ENCODE measurements at regions not wholly inside any gene's neighbourhood (a gene's known extent, or its start where the extent isn't known, plus 50 kb on each side); places are given as distances from the start of the nearest gene placed in this dataset.

GRCh38 chr15:37794947-37795346, 139.5 kb upstream of the TMCO5A start:
- DNase-seq, result no peak

GRCh38 chr15:37801529-37801928, 132.9 kb upstream of the TMCO5A start:
- DNase-seq, result no peak

DNA sequence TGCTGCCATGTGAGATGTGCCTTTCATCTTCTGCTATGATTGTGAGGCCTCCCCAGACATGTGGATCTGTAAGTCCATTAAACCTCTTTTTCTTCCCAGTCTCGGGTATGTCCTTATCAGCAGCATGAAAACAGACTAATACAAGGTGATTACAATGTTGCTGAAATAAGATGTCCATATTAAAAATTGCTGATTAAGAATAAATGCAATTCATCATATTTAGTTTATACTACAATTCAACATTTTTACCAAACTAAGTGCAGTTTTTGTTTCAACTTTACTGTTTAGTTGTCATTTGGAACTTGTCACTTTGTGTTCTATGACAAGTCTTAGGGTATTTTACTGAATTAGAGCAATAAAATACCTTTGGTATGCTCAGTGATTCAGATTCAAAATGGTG, 127.6 kb upstream of the TMCO5A start:
- DNase-seq, result no peak

DNA sequence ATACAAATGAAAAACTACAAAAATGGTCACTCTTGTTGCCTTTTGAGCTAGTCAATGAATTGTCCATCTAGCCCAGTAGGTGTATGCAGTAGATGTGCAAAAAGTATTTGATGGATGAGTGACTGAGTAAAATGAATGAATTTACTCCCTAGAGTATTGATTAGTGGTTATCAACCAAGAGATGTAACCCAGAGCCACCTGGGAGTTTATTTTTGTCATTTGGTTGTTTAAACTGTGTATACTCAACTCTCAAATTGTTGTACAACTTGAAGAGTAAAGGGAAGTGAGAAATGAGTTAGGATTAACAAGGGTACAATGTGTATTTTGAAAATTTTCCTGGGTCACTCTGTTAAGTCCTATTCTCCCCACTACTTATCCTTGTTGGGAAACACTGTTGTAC, 124.1 kb upstream of the TMCO5A start:
- DNase-seq, result no peak

- DNase-seq, result no peak
Observed at GRCh38 chr15:37813306-37813705, 121.1 kb upstream of the TMCO5A start.

DNA sequence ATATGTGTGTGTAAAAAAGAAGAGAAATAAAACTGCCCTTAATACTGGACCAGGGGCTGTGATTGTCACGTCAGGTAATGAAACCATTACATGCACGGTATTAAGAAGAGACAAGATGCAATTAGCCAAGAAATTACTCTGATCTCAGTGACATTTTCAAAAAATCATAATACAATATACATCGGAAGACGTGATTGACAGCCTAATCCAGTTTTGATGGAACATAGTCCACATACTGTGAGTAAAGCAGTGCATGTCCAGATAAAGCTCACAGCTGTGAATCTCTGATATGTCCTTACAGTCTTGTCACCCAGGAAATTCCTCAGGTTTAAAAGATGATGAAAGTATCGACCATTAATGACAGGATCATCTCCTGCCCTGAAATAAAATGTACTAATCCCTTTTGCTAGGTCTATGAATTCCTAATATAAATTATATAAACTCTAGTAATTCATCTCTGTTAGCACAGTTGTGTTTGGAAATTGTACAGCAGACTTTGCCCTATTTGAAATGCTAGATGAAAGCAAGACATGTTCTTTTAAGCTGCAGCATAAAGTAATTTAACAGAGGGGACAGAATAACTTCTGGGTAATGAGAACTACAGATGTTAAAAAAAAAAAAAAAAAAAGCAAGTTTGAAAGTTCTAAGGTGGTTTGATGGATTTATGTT, 119.5 kb upstream of the TMCO5A start:
- DNase-seq, result no peak

- no peak for DNase-seq
Observed at GRCh38 chr15:37818152-37818677, 116.2 kb upstream of the TMCO5A start.

DNA sequence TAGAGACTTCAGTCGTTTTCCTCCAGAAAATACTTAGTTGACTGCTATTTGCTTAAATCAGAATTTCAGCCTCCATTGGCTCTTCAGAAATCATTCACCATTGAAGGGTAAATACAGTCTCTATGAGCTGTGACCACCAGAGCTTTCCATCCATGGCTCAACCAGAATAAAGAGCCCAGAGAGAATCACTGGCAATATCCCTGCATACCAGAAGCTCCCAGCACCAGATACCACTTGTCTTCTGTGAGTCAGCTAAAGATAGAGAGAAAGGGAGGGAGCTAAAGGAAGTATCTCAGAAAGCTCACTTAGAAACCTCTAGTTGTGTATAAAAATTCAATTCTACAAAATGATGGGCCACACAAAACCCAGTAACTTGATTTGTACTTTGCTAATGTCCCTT, 115.2 kb upstream of the TMCO5A start:
- DNase-seq, result no peak

- DNase-seq, result no peak
Observed at GRCh38 chr15:37820380-37821128, 113.9 kb upstream of the TMCO5A start.

DNA sequence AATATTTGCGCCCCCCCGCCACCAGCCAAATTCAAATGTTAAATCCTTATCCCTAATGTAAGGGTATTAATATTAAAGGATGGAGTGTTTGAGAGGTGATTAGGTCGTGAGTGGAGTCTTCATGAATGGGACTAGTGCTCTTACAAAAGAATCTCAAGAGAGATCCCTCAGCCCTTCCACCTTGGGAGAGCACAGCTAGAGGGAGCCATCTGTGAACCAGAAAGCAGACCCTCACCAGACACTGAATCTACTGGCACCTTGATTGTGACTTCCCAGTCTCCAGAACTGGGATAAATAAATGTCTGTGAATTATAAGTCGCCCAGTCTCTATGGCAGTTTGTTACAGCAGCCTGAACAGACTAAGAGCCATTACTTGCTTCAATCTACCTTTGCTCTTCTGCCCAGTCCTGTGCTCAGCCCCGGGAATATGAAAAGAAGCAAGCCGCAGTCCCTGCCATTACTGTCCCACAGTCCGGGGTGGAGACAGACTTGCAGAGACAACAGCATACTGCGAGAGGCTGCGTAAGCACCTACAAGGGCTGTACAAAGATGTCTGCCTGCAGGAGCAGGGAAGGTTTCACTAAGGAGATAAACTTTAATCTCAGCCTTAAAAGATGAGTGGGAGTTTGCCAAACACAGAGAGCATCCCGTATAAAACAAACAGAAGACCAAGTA, 110.7 kb upstream of the TMCO5A start:
- DNase-seq, result no peak

DNA sequence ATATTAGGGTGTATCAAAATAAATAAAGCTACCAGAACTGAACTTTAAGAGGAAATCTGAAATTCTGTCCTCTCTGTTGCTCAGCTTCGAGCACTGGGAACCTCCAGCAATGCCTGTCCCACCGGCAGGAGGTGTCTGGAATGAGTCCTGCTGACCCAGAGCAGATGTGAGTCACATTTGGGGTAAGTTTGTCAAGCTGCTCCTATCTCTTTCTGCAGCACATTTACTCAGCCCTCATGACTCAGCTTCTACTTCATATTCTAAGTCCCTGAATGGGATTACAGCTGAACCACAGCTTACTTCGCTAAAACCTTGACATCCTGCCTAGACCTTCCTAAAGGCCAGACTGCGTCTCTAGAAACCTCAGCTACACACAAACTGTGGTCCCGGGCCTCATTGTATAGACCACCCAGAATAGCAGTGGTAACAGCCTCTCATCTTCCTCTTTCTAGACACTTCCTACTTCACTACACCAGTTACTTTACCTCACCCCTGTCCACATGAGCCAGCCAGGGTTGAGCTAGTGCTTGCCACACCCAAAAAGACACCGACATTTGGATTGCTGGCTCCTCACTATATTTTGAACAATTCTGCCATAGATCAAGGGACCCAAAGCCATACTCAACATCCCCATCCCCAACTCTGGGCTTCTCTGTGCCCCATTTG, 109.6 kb upstream of the TMCO5A start:
- no peak for DNase-seq

- no peak for DNase-seq
Observed at GRCh38 chr15:37837276-37837675, 97.2 kb upstream of the TMCO5A start.

GRCh38 chr15:37847776-37848175, 86.7 kb upstream of the TMCO5A start:
- DNase-seq, result no peak

DNA sequence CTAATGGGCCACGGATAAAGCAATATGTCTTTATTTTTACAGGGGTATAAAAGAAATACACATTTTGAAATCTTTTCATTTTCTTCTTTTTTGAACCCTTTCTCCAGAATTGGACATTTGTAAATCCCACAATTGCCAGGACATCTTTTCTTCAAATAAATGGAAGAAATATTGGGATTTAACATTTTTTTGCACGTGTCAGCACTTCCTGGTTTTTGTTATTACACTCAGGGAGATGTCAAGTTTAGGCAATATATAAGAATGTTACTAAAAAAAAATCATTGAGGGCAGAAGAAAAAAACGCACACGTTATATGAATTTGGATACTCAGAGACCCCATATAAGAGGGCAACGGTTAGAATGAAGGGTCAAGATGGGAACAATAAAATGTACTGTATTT, 78.3 kb upstream of the TMCO5A start:
- no peak for DNase-seq

DNA sequence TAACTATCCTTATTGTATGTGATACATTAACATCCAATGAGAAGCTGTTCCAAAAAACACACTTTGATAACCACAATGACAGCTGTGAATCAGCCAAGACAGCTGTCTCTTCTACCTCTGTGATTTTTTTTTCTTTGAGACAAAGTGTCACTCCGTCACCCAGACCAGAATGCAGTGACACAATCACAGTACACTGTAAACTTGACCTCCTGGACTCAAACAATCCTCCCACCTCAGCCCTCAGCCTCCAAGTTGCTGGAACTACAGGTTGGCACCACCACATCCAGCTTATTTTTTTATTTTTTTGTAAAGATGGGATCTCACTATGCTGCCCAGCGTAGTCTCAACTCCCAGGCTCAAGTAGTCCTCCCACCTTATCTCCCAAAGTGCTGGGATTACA, 73.5 kb upstream of the TMCO5A start:
- DNase-seq, result no peak

DNA sequence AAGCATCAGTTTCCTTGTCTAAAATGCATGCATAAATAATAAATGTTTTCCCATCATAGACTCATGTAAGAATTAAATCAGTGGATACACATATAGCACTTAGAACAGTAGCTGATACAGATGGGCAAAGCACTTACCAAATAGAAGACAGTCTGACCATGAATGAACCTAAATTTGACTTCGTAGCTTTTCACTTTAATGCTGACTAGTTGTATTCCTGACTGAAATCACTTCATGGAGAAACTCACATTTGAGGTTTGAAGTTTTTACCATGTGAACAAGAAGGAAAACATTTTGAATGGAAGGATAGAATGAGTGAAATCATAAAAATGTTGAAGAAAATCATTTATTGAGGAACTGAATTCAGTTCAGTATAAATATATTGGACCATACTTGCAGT, 68.8 kb upstream of the TMCO5A start:
- no peak for DNase-seq

DNA sequence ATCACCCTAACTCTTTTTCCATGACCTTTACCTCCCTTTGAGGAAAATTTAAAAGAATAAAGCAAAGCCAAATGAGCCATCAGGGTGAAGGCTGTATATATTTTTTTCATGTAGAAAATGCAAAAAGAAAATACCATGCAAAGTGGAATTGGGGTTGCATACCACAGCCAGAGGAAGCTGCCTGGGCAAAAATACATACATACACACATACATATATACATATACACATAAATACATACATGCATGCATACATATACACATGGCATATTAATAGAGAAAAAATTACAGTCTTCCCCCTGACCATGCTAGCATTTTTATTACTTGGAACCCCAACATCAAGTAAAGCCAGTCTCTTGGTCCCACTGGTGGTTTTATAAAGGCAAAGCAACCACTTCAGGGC, 63.7 kb upstream of the TMCO5A start:
- no peak for DNase-seq

GRCh38 chr15:37872661-37873060, 61.8 kb upstream of the TMCO5A start:
- DNase-seq, result no peak

GRCh38 chr15:37873336-37873735, 61.1 kb upstream of the TMCO5A start:
- no peak for DNase-seq

DNA sequence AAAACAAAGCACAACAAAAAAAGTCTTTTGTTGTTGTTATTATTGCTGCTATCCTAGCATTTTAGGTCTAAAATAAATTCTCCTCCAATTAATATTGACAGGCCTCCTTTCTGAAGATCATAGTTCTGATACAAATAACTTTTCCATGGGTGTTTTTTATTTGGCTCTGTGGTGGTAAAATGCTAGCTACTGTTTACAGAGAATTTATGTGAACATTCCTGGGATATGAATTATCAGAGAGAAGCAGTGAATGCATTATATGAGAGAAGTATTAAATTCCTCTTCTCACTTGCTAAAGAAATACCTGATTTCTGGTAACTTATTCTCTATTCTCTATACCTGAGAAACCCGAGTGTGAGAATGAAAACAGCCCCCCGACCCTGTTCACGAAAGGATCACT, 57.5 kb upstream of the TMCO5A start:
- DNase-seq, result no peak

GRCh38 chr15:37877851-37878741, 56.3 kb upstream of the TMCO5A start:
- no peak for DNase-seq

All from SW 1271 (cell line).